ENCODE measurements at regions not wholly inside any gene's neighbourhood (a gene's known extent, or its start where the extent isn't known, plus 50 kb on each side); places are given as distances from the start of the nearest gene placed in this dataset.
A peak's percentile ranks its signal among the peaks of the same experiment; 100 is the strongest.
"Not testable (repeated sequence)": the region's sequence is repeated elsewhere in the genome, so short reads cannot be mapped to it uniquely, and the experiment has no call there.

DNA sequence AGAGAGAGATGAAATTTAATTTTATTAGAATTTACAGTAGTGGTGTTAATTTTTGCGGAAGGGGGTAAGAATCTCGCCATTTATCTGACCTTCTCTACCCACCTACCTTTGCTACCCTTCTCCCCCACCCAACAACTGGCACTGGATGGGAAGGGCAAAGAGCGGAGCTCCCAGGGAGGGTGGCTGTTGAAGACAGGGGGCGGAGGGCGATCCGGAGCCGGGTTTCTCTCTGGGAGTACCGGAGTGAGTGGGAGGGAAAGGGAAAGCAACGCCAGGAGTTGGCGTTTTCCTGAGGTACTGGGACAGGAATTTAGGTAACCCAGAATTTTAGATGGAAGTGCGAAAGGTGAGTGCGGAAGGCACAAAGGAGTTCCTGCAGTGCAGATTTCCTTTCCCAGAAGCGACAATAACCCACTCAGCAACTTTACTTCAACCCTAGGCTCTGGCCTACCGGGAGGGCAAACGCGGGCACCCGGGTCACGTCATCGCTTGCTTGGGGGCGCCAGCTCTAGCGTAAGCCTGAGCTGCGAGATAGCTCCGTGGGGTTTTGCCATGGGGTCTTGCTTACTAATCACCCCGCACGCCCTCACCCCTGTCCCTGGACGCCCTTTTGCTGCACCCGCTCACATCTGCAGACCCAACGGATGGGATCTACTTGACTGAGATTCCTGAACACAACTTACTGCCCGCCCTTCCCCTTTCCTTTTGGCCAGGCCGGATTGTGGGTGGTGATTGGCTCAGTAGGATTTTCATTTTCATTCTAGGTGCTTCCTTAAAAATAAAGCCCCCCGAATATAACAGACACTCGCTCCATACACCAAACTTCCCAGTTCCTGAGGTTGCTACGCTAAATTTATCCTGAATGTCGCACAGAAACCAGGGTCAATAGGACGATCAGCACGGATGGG lies 413.0 kb upstream of the ESRRG start:
- no peak for DNase-seq

DNA sequence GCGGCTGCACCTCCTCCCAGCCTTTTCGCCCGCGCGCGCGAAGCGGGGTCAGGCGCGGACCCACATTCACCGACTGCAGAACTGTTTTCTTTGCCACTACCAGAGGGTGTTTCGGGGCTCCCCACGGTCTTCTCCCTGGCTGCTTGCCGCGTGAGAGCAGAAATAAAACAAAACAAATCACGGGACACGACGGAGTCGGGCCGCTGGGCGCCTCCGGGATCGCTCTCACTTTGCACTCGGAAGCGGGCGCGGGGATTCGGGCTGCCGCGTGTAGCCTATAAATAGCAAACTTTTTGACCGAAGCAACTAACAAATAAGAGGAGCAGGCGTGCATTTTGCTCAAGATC lies 412.3 kb upstream of the ESRRG start:
- peak; percentile 5 for DNase-seq

DNA sequence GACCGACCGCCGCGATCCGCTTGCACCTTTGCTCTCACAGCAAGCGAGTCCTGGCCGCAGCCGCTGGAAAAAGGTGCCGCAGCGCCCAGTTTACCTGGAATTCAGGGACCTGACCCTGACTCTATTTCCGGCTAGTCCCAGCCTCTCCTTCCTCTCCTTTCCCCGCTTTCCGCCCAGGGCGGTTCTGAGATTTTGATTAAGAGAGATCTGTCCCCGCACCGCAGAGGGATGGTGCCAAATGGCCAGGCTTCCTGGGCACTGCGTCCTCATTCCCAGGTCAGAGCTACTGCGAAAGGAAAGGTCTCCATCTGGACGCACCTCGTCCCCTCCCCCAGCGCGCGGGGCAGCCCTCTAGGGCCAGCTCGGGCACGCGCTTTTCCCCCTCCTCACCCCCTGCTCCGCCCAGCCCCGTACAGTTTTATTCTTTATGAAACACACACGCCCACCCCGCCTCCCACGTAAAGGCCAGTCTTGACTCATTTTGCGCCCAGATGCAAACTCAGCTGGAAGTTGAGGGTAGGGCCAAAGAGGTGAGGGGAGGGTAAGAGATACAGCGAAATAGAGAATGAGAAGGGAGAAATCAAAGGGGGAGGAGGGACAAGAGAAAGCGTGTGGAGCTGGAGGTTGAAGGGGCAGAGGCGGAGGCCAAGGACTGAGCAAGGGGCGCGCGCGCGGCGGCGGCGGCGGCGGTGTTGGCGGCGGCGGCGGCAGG lies 411.8 kb upstream of the ESRRG start:
- no peak for DNase-seq

DNA sequence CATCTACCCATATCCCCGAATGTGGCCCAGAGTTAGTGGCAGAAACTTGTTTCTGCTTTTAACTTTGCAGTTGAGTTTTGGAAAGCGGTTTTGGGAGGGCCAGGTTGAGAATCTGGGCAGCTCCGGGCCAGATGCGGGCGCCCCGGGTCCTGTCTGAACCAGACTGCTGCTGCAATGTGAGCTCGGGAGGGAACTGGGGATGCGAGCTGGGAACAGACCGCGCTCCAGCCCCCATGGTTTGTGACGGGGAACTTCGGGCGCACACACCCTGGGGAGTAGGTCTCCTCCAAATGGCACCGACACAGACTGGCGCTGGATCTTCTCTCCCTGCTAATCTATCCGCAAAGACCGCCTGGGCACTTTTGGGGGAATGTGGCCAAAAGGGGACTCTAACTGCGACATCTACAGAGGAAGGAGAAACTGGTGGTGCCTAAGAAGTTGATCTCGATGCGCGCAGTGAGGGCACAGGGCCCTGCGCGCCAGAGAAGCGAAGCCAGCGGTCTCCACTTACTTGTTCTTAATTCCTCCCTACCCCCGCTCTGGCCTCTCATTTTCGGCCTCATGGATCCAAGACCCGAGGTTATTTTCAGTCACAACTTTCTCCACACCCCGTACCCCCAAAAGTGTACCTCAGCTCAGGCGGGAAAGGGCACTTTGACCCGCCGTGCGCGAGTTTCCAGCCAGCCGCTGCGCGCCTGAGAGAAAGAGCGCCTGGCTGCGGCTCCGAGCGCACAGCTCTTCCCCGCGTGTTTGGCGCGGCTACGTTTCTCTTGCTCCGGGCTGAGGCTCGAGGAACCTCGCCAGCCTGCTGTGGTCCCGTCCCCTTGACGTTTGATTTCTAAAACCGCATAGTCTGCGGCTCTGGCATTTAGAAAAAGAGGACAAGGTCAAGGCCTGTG lies 411.0 kb upstream of the ESRRG start:
- peak; percentile 8 for DNase-seq

DNA sequence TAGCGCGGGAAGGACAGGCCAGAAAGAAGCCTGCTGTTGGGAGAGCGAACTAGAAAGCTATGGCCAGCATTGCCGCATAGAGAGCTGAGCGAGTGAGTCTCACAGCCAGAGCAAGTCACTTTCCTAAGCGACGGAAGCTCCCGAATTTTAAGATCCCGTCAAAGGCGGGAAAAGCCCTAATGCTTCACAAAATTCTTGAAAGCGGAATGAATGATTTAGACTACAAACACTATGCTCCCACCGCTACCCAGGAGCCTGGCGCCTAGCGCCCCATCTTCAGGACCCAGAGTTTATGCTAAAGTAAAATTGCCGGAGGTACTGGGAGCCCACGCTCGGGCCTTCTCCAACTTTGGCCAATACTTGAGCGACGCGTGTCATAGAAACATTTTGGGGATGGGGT lies 409.9 kb upstream of the ESRRG start:
- no peak for DNase-seq

DNA sequence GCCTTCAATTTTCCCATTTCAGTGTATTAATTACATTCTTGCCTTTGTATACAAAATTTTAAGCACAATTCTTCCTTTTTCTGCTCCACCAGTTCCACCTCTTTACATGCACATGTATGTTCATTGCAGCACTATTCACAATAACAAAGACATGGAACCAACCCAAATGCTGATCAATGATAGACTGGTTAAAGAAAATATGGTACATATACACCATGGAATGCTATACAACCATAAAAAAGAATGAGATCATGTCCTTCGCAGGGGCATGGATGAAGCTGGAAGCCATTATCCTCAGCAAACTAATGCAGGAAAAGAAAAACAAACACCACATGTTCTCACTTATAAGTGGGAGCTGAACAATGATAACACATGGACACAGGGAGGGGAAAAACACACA lies 400.1 kb upstream of the ESRRG start:
- not testable (repeated sequence) for DNase-seq

DNA sequence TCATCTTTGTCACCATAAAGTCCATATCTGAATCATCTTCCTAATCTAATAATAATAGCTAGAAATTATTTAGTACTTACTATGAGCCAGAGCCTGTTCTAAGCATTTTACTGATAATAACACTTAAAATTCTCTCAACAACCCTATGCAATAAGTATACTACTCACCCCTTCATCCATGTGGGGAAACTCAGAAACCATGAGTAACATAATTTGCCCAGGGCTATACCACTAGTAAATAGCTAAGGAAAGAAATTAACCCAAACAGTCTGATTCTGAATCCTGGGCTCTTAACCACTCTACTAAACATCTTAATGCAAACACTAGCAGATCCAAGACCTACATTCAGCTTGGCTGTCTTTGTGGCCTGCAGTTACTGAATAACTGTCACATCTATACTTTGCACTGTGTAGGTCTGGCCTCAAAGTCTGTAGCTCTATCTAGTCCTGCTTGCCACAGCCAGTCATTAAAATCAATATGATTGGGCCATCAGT lies 394.8 kb upstream of the ESRRG start:
- DNase-seq: no peak

DNA sequence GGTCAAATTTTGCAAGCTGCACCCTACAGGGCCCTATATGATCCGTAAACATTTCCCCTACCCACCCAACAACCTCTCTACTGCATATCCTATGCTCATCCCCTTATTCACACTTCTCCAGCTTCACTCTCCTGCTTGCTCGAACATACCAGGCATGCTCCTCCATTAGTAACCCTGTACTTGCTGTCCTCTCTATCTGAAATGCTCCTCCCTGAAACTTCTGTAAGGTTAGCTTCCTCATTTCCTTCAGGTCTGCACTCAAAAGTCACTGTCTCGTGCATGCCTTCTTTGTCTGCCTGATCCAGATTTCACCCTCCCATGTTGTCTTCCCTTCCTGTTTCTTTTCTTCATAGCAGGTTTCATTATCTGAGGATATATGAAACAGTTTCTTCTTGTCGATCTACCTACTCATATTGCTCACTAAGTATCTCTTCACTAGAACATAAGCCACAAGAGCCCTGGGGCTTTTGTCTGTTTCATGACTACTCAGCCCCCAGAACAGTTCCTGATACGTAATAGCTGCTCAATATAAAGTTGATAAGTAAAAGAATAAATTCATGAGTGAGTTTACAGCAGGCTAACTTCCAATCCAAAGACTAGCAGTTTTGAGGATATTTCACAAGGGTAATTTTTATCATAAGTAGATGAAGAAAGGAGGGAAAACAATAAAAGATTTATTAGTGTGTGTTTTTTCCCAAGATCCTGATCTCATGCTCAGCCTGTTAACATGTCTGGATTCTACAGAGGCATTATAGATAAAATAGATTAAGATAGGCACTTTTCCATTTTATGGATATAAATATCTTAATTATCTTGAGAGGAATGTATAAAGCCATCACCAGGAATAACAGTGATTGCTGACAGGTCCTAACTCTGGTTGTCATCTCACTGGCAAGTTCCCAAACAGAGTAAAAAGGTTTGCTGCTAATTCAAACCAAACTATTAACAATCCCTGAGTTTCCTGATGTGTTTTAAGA lies 392.5 kb upstream of the ESRRG start:
- no peak for DNase-seq

DNA sequence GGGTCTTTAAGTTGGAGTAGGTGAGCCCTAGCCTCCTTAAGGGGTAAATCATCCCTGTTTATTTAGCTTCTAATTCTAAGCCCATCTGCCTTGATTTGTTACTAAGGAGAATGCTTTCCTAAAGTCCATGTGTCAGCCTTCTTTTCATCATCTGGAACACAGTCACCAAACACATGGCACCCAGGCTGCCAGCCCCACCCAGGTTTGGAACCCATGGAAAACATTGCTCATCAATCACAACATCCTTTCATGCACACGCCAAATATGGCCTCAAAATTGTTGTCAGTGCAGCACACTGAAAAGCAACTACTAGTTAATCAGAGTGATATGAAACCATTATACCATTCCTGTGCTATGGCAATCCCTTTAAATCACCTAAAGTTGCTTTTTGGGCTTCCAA lies 386.7 kb upstream of the ESRRG start:
- no peak for DNase-seq

DNA sequence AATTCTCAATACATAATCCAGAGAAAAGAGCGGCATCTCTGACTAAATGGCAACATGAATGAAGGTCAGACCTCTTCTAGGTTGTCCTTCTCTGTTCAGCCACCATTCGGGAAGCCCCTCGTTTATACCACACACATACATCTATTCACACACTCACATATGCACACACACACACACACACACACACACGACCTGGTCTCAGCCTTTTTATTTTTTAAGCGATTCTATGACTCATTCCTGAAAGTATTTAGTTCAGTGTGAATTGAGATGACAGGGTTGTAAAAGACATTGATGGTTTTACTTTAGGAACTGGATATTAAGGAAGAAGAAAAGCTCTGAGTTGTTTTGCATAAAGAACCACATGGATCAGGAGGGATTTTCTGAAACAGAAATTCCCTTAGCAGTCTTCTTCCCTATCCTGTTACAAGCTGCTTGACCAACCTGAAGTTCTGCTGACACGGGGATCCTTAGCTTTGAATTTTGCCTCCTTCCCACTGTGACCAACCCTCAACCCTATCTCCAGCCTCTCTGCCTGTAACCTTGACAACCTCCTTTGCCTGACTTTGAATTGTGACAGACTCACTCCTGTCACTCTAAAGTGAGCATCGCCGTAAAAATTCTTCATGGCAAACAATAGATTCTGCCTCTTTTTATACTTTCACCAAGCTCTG lies 383.1 kb upstream of the ESRRG start:
- peak; percentile 32 for DNase-seq

DNA sequence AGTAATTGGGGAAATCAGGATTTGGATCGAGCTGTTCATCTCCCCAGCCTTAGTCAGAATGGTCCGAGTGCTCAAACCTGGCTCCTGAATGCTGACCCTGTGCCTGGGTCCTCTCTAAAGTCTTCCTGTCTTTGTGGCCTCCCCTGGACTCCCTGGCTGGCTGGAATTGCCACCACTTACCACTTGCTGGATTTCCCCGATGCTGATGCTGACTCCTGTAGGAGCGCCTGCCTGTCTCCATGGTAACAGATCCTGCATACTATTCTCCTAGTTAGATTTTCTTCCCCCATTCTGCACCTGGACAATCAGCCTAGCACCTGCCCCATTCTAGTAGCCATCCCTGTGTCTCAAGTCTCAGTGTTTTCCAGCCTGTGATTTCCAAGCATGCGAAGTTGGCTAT lies 382.2 kb upstream of the ESRRG start:
- no peak for DNase-seq

DNA sequence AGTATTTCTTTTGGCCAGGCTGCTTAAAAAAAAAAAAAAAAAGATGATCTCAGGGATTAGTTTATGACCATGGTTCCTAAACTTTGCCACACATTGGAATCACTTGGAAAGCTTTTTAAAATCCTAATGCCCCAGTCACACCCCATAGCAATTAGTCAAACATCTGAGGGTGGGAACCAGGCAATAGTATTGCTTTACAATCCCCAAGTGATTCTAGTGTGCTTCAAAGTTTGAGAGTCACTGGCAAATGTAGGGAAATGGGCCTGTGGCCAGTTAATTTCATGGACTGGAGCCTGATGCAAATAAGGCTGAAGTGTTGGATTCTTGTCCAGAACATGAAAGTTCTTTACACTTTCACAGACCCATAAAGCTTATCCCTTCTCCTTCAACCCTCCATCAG lies 374.6 kb upstream of the ESRRG start:
- no peak for DNase-seq

DNA sequence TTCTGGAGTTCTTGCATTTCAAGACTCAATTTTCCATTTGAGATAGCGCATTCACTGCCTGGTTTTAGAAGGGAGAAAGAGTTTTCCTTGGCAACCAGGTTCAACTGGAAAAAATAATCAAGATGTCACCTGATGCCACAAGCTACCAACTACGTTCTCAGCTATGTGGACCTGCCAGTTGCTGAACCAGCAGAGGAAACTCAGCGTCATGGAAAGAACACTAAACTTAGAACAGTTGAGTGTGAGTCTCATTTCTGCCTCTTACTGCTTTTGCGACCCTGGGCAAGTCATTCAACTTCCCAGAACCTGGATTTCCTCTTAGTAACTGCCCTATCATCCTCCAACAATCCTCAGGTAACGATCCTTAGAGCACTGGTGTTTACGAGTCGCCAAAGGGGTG lies 373.0 kb upstream of the ESRRG start:
- no peak for DNase-seq

DNA sequence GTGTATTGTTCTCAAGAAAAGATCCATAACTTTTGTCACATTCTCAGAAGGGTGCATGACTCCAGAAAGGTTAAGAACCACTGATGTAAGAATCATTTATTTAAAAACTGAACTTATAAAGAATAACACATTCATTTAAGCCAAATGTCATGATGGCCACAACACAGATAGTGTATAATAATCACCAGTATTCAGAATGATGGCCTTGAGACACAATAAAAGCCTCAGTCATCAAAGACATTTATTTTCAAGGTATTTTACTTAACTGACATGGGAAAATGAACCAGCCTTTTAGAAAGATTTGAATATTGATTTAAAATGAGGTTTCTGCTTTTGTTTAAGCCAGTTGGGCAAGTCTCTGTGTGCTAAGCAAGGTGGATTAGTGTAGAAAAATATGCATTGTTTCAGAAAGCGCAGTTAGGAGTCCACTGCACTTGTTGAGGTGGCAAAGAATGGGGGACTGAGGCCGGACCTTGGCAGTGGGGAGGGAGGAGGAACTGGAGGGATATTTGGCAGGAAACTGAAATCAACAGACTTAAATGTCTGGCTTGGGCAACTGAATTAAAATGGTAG lies 371.9 kb upstream of the ESRRG start:
- DNase-seq: no peak

DNA sequence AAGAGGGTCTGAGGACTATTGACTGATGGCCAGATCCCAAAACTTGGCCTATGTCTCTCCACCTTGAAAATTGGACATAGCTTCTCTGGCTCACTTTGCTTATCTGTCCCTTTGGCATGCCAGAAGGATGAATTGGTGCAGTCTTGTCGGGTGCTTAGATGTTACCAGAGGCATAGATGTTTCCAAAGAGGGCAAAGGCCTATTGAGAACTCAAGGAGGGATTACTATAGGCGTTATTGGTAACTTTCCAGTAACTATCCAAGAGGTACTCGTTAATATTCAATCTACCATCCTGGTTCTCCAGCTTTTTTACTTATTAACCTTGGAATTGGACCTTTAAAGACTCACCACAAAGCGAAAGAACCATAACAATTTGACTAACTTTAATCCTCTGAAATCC lies 368.3 kb upstream of the ESRRG start:
- DNase-seq: no peak

DNA sequence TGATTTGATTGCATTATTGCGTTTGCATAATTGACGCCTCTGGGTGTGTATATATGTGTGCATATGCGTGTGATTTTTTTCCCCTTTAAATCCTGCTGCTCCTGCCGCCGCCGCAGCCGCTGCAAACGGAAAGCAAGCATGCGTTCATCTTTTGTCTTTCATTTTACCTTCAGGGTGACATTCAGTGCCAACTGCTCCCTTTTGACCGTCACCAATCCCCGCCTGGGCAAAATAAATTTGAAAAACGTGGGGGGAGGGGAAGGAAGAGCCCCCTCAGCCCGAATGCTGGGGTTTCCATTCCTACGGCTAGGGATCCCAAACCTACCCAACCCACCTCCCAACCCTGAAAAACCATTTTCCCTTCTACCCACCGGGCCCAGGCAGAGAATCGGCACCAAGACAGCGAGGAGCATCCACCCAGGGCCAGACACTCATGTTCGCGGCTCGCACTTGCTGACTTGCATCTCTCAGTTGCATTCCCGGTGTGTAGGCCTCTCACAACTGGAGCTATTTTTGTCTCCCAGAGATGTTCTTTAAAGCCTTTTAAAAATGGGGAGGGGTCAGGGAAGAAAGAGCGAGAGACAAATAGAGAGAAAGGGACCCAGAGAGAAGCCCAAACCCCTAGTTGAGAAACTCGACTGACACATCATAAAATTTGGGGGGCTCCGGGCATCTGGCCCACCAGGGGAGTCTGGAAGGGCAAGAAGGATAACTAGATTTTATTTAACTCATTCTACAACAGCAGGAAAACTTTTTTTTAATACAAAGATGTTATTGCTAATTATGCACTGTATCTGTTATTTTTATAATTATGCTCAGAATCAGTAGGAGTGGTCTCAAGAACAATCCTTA lies 367.1 kb upstream of the ESRRG start:
- DNase-seq: no peak

DNA sequence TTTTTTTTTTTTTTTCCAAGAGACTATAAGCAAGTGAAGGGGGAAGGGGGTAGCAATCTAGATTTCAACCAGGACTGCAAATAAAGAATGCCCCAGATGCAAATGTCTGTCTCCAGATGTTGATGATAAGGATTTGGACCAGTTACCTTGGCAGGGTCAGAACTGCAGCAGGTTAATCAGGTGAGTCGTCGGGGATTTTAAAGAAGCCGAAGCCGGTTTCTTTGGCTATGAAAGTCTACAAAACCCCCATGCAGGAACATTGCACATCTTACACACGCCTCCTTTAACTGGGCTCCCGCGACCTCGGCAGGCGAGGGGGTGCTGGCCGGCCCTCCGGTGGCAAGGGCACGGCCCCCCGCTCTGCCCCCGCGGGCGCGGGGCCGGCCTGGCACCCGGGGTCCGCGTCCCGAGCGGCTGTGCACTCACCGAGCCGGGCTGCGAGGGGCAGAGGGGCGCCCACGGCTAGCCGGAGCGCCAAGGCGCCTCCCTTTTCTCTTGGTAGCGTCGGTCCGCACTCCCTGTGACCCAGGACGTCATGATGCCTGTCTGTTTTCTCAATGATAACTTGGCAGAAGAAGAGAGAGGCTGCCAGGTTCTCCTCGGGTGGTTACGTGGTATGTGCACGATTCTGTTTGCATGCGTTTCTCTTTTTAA lies 366.3 kb upstream of the ESRRG start:
- DNase-seq: peak; percentile 39

DNA sequence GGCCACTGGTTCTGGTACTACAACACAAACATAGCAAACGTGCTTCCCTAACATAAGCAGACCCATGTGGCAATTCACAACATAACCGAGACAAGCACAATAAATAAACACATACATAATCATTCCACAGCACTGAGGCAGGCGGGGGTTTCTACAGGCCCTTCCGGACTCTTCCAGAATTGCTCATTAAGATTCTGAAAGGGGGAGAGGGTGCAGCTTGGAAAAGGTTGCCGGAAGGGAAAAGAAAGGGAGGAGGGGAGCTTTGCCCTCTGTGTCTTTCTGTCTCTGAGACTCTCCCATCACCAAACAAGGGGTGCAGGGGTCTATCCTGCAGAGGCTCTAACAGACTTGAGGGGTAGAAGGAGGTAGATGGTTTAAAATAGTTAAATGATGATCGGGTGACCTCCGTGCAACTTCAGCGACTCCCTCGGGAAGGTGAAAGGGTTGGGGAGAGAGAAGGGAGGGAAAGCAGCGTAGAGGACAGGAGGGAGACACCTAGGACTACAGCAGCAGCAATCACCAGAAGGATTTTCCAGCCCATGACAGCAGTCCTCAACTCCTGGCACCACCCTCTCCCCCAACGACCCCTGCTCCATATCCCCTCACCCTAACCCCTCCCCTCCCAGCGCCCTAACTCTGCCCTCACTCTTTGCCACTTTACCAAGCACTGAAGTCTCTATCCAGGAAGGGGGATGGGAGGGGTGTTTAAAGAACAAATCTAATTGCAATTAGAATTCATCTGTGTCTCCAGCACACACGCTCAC lies 365.5 kb upstream of the ESRRG start:
- peak; percentile 24 for DNase-seq

DNA sequence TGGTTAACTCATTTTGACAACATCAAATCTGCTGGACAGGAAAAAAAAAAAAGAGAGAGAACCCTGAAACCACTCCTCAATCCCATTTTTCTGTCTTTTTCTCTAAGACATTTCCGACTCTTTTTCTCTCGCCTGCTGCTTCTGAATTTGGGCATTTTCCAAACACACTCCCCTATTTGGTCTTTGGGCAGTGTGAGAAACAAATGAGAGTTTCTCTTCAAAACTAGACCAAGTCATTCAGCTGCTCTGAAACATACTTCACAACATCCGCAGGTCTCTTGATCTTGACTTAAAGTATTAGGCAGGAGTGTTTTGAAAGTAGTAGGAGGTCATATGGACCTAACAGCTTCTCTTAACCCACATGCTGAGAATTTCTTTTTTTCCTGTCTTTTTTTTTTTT lies 364.8 kb upstream of the ESRRG start:
- no peak for DNase-seq
